ENCODE measurements at regions not wholly inside any gene's neighbourhood (a gene's known extent, or its start where the extent isn't known, plus 50 kb on each side); places are given as distances from the start of the nearest gene placed in this dataset.

- no peak for DNase-seq
These were observed 977.6 kb downstream of the BRD1 start for GRCh38 chr22:48849963-48850657.

GRCh38 chr22:48849219-48849912 is 978.3 kb downstream of the BRD1 start:
- DNase-seq: no peak

DNA sequence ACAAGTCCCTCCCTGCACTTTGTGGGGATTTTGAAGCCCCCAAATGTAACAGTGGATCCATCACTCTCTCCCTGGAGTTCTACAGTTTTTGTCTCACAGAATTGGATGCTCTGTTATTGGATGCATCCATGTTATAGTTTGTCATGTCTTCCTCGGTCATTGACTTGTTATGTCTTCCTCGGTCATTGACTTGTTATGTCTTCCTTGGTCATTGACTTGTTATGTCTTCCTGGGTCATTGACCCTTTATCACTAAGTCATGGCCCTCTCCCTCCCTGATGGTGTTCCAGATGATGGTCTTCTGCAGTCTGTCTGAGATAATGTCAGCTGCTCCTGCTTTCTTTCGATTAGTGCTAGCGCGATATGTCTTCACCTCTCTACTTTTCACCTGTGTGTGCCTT is 981.5 kb downstream of the BRD1 start:
- DNase-seq: no peak

GRCh38 chr22:48845356-48845936 is 982.2 kb downstream of the BRD1 start:
- no peak for DNase-seq

- no peak for DNase-seq
These were observed 983.5 kb downstream of the BRD1 start for GRCh38 chr22:48844056-48844675.

GRCh38 chr22:48843640-48844039 is 984.0 kb downstream of the BRD1 start:
- DNase-seq: no peak

DNA sequence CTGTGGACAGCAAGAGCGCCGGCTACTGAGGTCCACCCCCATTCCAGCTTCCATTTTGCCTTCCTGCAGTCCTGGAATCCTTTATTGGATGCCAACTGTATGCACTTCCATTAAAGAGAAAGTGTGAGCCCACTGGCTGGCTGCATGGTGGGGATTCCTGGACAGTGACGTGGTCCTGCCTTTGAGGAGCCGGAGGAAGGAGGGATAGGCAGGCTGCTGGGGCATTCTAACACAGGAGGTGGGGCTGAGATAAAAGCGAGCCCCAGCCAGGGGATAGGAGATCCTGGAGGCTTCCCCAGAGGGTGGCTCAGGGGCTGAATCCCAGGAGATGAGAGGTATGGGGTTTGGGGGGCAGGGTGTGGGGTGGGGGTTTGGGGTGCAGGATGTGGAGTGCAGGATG is 984.7 kb downstream of the BRD1 start:
- DNase-seq: no peak

DNA sequence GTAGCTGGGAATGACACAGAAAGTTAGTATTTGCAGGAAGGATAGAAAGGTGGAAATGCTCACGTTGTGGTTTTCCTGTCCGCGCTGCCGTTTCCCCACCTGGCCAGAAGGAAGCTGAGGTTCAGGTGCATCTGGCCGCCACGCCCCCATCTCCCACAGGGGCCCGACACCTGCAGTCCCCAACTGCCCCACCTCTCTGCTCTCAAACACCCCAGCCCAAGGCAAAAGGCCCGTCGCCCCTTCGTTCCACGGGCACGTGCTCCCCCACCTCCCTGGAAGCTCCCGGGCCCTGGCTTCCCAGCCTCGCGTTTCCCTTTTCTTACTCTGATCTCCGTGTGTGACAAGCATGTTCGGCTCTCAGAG is 985.1 kb downstream of the BRD1 start:
- DNase-seq: no peak

- no peak for DNase-seq
These were observed 985.6 kb downstream of the BRD1 start for GRCh38 chr22:48841881-48842582.

GRCh38 chr22:48840112-48840949 is 987.3 kb downstream of the BRD1 start:
- DNase-seq: no peak

DNA sequence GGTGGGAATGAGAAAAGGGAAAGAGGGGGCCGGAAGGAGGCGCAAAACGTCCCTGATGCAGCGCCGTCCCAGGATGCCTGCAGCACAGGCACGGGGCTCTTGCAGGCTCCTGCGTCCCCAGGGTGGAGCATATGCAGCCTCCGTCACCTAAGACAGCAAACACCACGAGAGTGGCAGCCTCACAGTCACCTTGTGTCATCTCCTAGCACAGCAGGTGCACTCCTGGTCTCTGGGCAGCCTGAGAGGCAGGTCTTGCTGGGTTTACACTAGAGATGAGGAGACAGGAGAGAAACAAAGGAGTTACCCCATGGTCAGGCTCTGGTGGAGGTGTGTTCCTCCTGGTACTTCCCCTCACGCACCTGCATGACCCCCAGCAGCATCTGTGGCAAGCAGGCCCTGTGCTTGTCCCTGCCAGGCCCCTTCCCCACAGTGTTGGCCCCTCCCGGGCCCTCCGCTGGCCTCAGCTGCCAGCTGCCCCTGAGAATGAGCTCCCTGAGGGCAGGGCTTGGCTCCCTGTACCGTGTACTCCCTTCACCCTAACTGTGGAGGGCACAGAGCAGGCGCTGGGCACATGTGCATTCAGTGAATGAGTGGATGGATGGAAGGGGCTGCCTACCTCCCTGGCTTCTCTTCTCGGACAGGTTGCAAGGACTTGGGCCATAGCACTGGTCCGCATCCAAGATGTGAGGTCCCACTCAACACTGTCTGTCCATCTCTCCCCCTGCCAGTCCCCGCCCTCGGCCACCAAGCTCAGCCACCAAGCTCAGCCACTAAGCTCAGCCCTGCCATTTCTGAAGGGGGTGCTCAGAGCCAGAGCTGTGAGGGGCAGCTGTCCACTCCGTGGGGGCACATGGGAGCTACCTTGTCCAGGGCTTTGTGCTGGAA is 988.6 kb downstream of the BRD1 start:
- DNase-seq: no peak

- no peak for DNase-seq
These were observed 989.3 kb downstream of the BRD1 start for GRCh38 chr22:48838376-48838775.

- DNase-seq: no peak
These were observed 990.2 kb downstream of the BRD1 start for GRCh38 chr22:48837341-48837935.

- no peak for DNase-seq
These were observed 990.9 kb downstream of the BRD1 start for GRCh38 chr22:48836673-48837340.

- no peak for DNase-seq
These were observed 991.6 kb downstream of the BRD1 start for GRCh38 chr22:48835857-48836672.

DNA sequence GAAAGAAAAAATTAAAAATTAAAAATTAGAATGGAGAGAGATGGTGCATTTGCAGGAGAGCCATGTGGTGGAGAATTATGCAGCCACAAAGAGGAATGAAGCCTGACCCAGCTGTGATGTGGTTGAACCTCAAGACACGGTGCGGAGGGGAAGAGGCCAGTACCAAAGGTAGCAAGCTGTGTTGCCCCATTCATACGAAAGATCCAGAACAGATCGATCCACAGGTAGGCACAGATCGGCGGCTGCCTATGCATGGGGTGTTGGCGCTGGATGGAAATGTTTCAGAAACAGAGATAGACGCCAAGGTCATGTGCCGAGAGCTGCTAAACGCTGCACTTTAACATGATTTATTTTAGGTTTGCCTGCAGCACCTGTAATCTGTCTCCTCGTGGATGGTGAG is 992.3 kb downstream of the BRD1 start:
- DNase-seq: no peak

- no peak for DNase-seq
These were observed 993.3 kb downstream of the BRD1 start for GRCh38 chr22:48834404-48834803.

GRCh38 chr22:48832592-48832991 is 995.1 kb downstream of the BRD1 start:
- DNase-seq: peak; percentile 58

GRCh38 chr22:48829908-48830307 is 997.8 kb downstream of the BRD1 start:
- DNase-seq: no peak
